ENCODE measurements at regions not wholly inside any gene's neighbourhood (a gene's known extent, or its start where the extent isn't known, plus 50 kb on each side); places are given as distances from the start of the nearest gene placed in this dataset.

- H3K4me1 ChIP-seq (ENCODE audit: insufficient read depth), result no peaks in the 10 kb centered on the region
- no peak overlapping the region for H3K4me3 ChIP-seq
- no peak for DNase-seq
- WGBS, 3 donors, result 65 to 74% (median 73%) methylated on average over 3 of the region's 3 CpGs
- TF ChIP-seq EP300 (IDR thresholded peaks at IDR 0.05) (no peak), POLR2A (IDR thresholded peaks at IDR 0.05) (no peak), CTCF (IDR thresholded peaks at IDR 0.05) (no peak)
- intact Hi-C loops (cut with DNase I), result loop anchor here in 1 of 4 donors (10.0 kb wide), 1 partner anchor 47 kb away; no protein-coding TSS in a partner anchor
- H3K27me3 ChIP-seq, result no peaks in the 10 kb centered on the region
- H3K27ac ChIP-seq, result no peak overlapping the region
- no peaks in the 10 kb centered on the region for H3K9me3 ChIP-seq
- H3K36me3 ChIP-seq, result no peaks in the 10 kb centered on the region
These were observed 169.3 kb downstream of the ANKRD30B start for GRCh38 chr18:14917311-14917710.

GRCh38 chr18:14919666-14920065, 171.7 kb downstream of the ANKRD30B start:
- no peaks in the 10 kb centered on the region for H3K4me1 ChIP-seq (ENCODE audit: insufficient read depth)
- H3K4me3 ChIP-seq, result no peak overlapping the region
- H3K36me3 ChIP-seq, result no peaks in the 10 kb centered on the region
- no peaks in the 10 kb centered on the region for H3K27me3 ChIP-seq
- DNase-seq, result no peak
- H3K27ac ChIP-seq, result no peak overlapping the region
- H3K9me3 ChIP-seq, result no peaks in the 10 kb centered on the region
- intact Hi-C loops (cut with DNase I), result loop anchor here in 1 of 4 donors (10.0 kb wide), 1 partner anchor 45 kb away; no protein-coding TSS in a partner anchor
- TF ChIP-seq POLR2A (IDR thresholded peaks at IDR 0.05), result no peak
- no peak for TF ChIP-seq CTCF (IDR thresholded peaks at IDR 0.05)
- no peak for TF ChIP-seq EP300 (IDR thresholded peaks at IDR 0.05)
- 0 to 30% (median 25%) methylated on average over 1 of the region's 1 CpG for WGBS, 3 donors

- TF ChIP-seq POLR2A (IDR thresholded peaks at IDR 0.05) (no peak), EP300 (IDR thresholded peaks at IDR 0.05) (no peak), CTCF (IDR thresholded peaks at IDR 0.05) (no peak)
- Histone ChIP-seq H3K4me3 (no peak overlapping the region), H3K4me1 (ENCODE audit: insufficient read depth) (no peaks in the 10 kb centered on the region), H3K36me3 (no peaks in the 10 kb centered on the region), H3K27ac (no peak overlapping the region), H3K9me3 (no peaks in the 10 kb centered on the region), H3K27me3 (no peaks in the 10 kb centered on the region)
- intact Hi-C loops (cut with DNase I), result no loop called here
- 73 to 87% (median 81%) methylated on average over 5 of the region's 5 CpGs for WGBS, 3 donors
- DNase-seq, result no peak
These were observed 173.1 kb downstream of the ANKRD30B start for GRCh38 chr18:14921031-14921430.

GRCh38 chr18:14921547-14921946, 173.6 kb downstream of the ANKRD30B start:
- no peak for TF ChIP-seq EP300 (IDR thresholded peaks at IDR 0.05)
- TF ChIP-seq CTCF (IDR thresholded peaks at IDR 0.05), result no peak
- no peak for TF ChIP-seq POLR2A (IDR thresholded peaks at IDR 0.05)
- intact Hi-C loops (cut with DNase I), result no loop called here
- H3K9me3 ChIP-seq, result no peaks in the 10 kb centered on the region
- no peaks in the 10 kb centered on the region for H3K4me1 ChIP-seq (ENCODE audit: insufficient read depth)
- H3K27me3 ChIP-seq, result no peaks in the 10 kb centered on the region
- no peak for DNase-seq
- 58 to 88% (median 78%) methylated on average over 4 of the region's 4 CpGs for WGBS, 3 donors
- no peak overlapping the region for H3K27ac ChIP-seq
- no peak overlapping the region for H3K4me3 ChIP-seq
- no peaks in the 10 kb centered on the region for H3K36me3 ChIP-seq

Measured in ovary (tissue), 7 donors.